HepG2 (cell line): ENCODE measurements at regions not wholly inside any gene's neighbourhood (a gene's known extent, or its start where the extent isn't known, plus 50 kb on each side); places are given as distances from the start of the nearest gene placed in this dataset.

Experiments used
- ATAC-seq: fragments of 200-7000 bp; cut with Tn5 transposase; 3 replicates; pipeline ENCODE4 v1.9.1; 2020; ENCODE audit warnings: mild to moderate bottlenecking, moderate library complexity
- BruUV-seq: library from RNA; stranded (reverse); fragments of 400-500 nt; replicated peaks from 2 replicates; lab custom pipeline; 2021; lab: Mats Ljungman, UMichigan
- CTCF ChIA-PET: fragments of 300-600 bp; formaldehyde crosslinking; extraction: SDS; loops from one replicate; lab custom pipeline; 2021; ENCODE audit warnings: low total read pairs, inconsistent platforms, low intra/inter-chr PET ratio; lab: Yijun Ruan, JAX
- POLR2A ChIA-PET: fragments of 350-600 bp; sonication (Branson Sonifier 250); formaldehyde crosslinking; loops from one replicate; lab custom pipeline; 2020; ENCODE audit warnings: antibody characterized with exemption, inconsistent platforms; lab: Yijun Ruan, JAX
- DNase-seq: peaks from one replicate; pipeline ENCODE4 v3.0.0-alpha.2; 2015; ENCODE audit warnings: low spot score
- FAIRE-seq: peaks from 3 replicates; lab custom pipeline; 2011; peaks lifted over from hg19 to GRCh38; lab: Jason Lieb, UNC
- H2AFZ ChIP-seq: one replicate; pipeline ENCODE4 v1.6.1; 2011; ENCODE audit warnings: low read length, inconsistent platforms
- H3K27ac ChIP-seq: fragments of 300-600 bp; 3 replicates; pipeline ENCODE4 v1.8.0; 2011; ENCODE audit warnings: mixed run types, mild to moderate bottlenecking, mixed read lengths, low read length, inconsistent platforms; ENCODE audit not compliant: insufficient read depth; ENCODE audit errors: extremely low read length
- H3K27me3 ChIP-seq, 2 experiments: fragments of 200-600 bp in 1 of 2; 2 replicates in 1 of 2; 3 replicates in 1 of 2; pipeline versions ENCODE4 v1.6.0 to v1.8.0; 2011; ENCODE audit warnings: low read length in 2 of 2, mild to moderate bottlenecking in 2 of 2, moderate library complexity in 2 of 2, inconsistent platforms in 1 of 2; ENCODE audit not compliant: insufficient read depth in 2 of 2, control insufficient read depth in 1 of 2
- H3K36me3 ChIP-seq, 2 experiments: fragments of 200-600 bp in 1 of 2; replicated peaks in 1 of 2; 2 replicates in 1 of 2; 3 replicates in 1 of 2; pipeline versions ENCODE4 v1.5.1 to v1.8.0; 2011; ENCODE audit warnings: low read length in 2 of 2, inconsistent platforms in 1 of 2; ENCODE audit not compliant: insufficient read depth in 2 of 2, control insufficient read depth in 1 of 2
- H3K4me1 ChIP-seq: 2 replicates; pipeline ENCODE4 v1.5.1; 2012; ENCODE audit warnings: low read length, inconsistent platforms; ENCODE audit not compliant: insufficient read depth
- H3K4me2 ChIP-seq: 2 replicates; pipeline ENCODE4 v1.6.0; 2011; ENCODE audit warnings: low read depth, low read length, inconsistent platforms
- H3K4me3 ChIP-seq, 3 experiments: fragments of 200-600 bp in 1 of 3; sonication (generic), shearing (Covaris generic) in 1 of 3; replicated peaks in 1 of 3; 2 replicates each; pipeline ENCODE4 v1.5.1; 2011 to 2016; ENCODE audit warnings: low read length in 3 of 3, inconsistent platforms in 2 of 3, low read depth in 2 of 3, mild to moderate bottlenecking in 2 of 3, control low read depth in 1 of 3, mixed read lengths in 1 of 3; ENCODE audit not compliant: insufficient read depth in 1 of 3
- H3K79me2 ChIP-seq: one replicate; pipeline ENCODE4 v1.6.1; 2011; ENCODE audit warnings: low read length, inconsistent platforms; ENCODE audit not compliant: insufficient read depth
- H3K9ac ChIP-seq: 2 replicates; pipeline ENCODE4 v1.6.0; 2011; ENCODE audit warnings: mild to moderate bottlenecking, low read depth, low read length, inconsistent platforms; ENCODE audit not compliant: insufficient read depth
- H3K9me3 ChIP-seq: 2 replicates; pipeline ENCODE4 v1.5.1; 2012; ENCODE audit warnings: mild to moderate bottlenecking, low read length
- H4K20me1 ChIP-seq: 2 replicates; pipeline ENCODE4 v1.6.0; 2011; ENCODE audit warnings: inconsistent platforms, mild to moderate bottlenecking, low read length, moderate library complexity; ENCODE audit not compliant: insufficient read depth
- CENPBD1 ChIP-seq: sonication (generic); formaldehyde crosslinking; IDR thresholded peaks from 2 replicates; pipeline ENCODE4 v1.8.0; 2022; ENCODE audit warnings: missing genetic modification reagents, low read depth, mild to moderate bottlenecking, borderline replicate concordance
- HOMEZ ChIP-seq: IDR thresholded peaks from 2 replicates; pipeline ENCODE4 v1.6.1; 2016; ENCODE audit warnings: low read depth
- HOXD1 ChIP-seq: sonication (generic); formaldehyde crosslinking; IDR thresholded peaks from 2 replicates; pipeline ENCODE4 v1.5.0; 2020; ENCODE audit warnings: missing genetic modification reagents
- LCORL ChIP-seq, 2 experiments: fragments of 450-650 bp in 1 of 2; sonication (generic) in 1 of 2; formaldehyde crosslinking in 1 of 2; IDR thresholded peaks; 2 replicates each; pipeline versions ENCODE4 v1.5.0 to v1.6.1; 2017 to 2020; ENCODE audit warnings: antibody characterized with exemption in 1 of 2, missing genetic modification reagents in 1 of 2
- SKIL ChIP-seq: sonication (generic); formaldehyde crosslinking; IDR thresholded peaks from 2 replicates; pipeline ENCODE4 v1.8.0; 2022; ENCODE audit warnings: missing genetic modification reagents, mild to moderate bottlenecking, moderate library complexity, borderline replicate concordance
- STAT5B ChIP-seq: sonication (generic); formaldehyde crosslinking; IDR thresholded peaks from 2 replicates; pipeline ENCODE4 v1.4.0; 2020; ENCODE audit warnings: missing genetic modification reagents
- TRAFD1 ChIP-seq: sonication (generic); formaldehyde crosslinking; IDR thresholded peaks from 2 replicates; pipeline ENCODE4 v1.5.1; 2020; ENCODE audit warnings: missing genetic modification reagents, mild to moderate bottlenecking, borderline replicate concordance
- ZNF230 ChIP-seq: sonication (generic); formaldehyde crosslinking; IDR thresholded peaks from 2 replicates; pipeline ENCODE4 v1.4.0; 2020; ENCODE audit warnings: mild to moderate bottlenecking, missing genetic modification reagents
- ZNF546 ChIP-seq: sonication (generic); formaldehyde crosslinking; conservative IDR thresholded peaks from 2 replicates; pipeline ENCODE4 v1.8.1; 2023; ENCODE audit warnings: mild to moderate bottlenecking, missing genetic modification reagents
- ZNF557 ChIP-seq: sonication (generic); formaldehyde crosslinking; IDR thresholded peaks from 2 replicates; pipeline ENCODE4 v1.4.0; 2020; ENCODE audit warnings: missing genetic modification reagents
- ZNF777 ChIP-seq: sonication (generic); formaldehyde crosslinking; IDR thresholded peaks from 2 replicates; pipeline ENCODE4 v1.4.0; 2020; ENCODE audit warnings: missing genetic modification reagents
- WGBS: methylation state at CpG from one replicate; pipeline ENCODE4 v1.1.6; 2017; ENCODE audit warnings: low lambda C conversion rate; 5-methylcytosine and 5-hydroxymethylcytosine counted together
- in situ Hi-C: cut with HindIII; loops from 2 replicates; pipeline ENCODE4 v1.10.0; 2017; ENCODE audit warnings: low pct_unique_long_range_greater_than_20kb; ENCODE audit not compliant: extremely low pct_ligation_motif_present
- intact Hi-C: fragments of 100-400 bp; cut with micrococcal nuclease; formaldehyde crosslinking; loops from one replicate; pipeline ENCODE4 v1.10.0; 2022; ENCODE audit not compliant: unreplicated experiment

- H4K20me1 ChIP-seq: no peaks in the 10 kb centered on the region
- 0 out of 2 replicates have a peak overlapping the region, but pooled peaks have one; percentile 32 for H3K4me2 ChIP-seq
- CTCF ChIA-PET: no interaction called here
- no peaks in the 10 kb centered on the region; a peak in 1 of 5 replicates for H3K27me3 ChIP-seq
- no peak overlapping the region for H3K4me3 ChIP-seq
- intact Hi-C loops (no loop called here), in situ Hi-C loops (loop anchor here (5.0 kb wide), 2 partner anchors 85 to 275 kb away; no protein-coding TSS in a partner anchor)
- peaks cover 15% of the 10 kb centered on the region for H3K4me1 ChIP-seq
- DNase-seq: no peak
- FAIRE-seq: no peak
- TF ChIP-seq ZNF230 (CRISPR knock-in tag): no peak
- no peak for TF ChIP-seq ZNF546 (CRISPR knock-in tag)
- no peak for TF ChIP-seq SKIL (CRISPR knock-in tag)
- TF ChIP-seq ZNF557 (CRISPR knock-in tag): no peak
- no peak for TF ChIP-seq HOXD1 (CRISPR knock-in tag)
- no peak for TF ChIP-seq CENPBD1 (CRISPR knock-in tag)
- no peak for TF ChIP-seq LCORL (IDR thresholded peaks at IDR 0.05)
- TF ChIP-seq LCORL (CRISPR knock-in tag; IDR thresholded peaks at IDR 0.05): no peak
- TF ChIP-seq ZNF777: no peak
- TF ChIP-seq STAT5B (CRISPR knock-in tag): no peak
- no peak for TF ChIP-seq TRAFD1 (CRISPR knock-in tag)
- no peak for TF ChIP-seq HOMEZ (CRISPR knock-in tag)
- no peak overlapping the region for H2AFZ ChIP-seq
- no peaks in the 10 kb centered on the region for H3K79me2 ChIP-seq
- H3K9ac ChIP-seq: no peak overlapping the region
- POLR2A ChIA-PET: no interaction called here
- no TSS peak for BruUV-seq
- 48% methylated on average over 4 of the region's 4 CpGs for WGBS
- no peak overlapping the region for H3K27ac ChIP-seq
- peak; percentile 59 for ATAC-seq
- no peaks in the 10 kb centered on the region for H3K9me3 ChIP-seq
- no peaks in the 10 kb centered on the region for H3K36me3 ChIP-seq
Observed at GRCh38 chr5:36417668-36418067, 116.0 kb upstream of the RANBP3L start.
